ENCODE measurements at regions not wholly inside any gene's neighbourhood (a gene's known extent, or its start where the extent isn't known, plus 50 kb on each side); places are given as distances from the start of the nearest gene placed in this dataset.
A peak's percentile ranks its signal among the peaks of the same experiment; 100 is the strongest.

DNA sequence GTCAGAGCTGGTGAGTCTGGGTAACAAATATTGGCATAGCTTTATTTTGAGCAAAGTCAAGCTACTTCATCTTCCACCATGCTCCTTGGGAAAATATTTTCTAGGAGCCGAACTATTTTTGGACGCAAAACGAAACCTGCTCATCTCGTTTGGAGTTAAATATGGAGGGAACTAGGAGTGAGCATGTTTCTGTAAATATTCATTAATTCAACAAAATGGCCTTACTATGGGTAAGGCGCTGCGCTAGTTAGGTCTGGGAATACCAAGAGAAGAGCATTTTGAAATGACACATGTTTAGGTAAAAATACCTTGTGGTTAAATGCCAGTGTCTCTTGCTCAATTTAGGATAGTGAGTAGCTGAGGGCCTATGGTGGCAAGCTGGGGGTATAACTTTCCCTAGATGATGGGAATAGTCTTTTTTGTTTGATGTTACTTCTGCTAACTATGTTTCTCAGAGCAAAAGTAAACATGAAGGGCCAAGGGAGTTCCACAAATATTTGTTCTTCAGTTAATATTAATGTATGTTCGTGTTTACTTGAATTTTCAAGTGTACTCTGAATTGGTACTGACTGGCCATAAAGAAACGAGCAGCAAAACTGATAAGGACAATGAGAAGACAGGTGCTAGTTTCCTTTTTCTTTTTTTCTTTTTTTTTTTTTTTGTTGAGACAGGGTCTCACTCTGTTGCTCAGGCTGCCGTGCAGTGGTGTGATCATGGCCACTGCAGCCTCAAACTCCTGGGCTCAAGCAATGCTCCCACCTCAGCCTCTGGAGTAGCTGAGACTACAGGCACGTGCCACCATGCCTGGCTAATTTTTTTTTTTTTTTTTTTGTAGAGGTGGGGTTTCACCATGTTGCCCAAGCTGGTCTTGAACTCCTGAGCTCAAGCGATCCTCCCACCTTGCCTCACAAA is 77.7 kb downstream of the MAP1LC3B2 start:
- H3K4me3 ChIP-seq = no peak overlapping the region
- ATAC-seq = peak; percentile 24 to 81
- TF ChIP-seq, protein P1, sequence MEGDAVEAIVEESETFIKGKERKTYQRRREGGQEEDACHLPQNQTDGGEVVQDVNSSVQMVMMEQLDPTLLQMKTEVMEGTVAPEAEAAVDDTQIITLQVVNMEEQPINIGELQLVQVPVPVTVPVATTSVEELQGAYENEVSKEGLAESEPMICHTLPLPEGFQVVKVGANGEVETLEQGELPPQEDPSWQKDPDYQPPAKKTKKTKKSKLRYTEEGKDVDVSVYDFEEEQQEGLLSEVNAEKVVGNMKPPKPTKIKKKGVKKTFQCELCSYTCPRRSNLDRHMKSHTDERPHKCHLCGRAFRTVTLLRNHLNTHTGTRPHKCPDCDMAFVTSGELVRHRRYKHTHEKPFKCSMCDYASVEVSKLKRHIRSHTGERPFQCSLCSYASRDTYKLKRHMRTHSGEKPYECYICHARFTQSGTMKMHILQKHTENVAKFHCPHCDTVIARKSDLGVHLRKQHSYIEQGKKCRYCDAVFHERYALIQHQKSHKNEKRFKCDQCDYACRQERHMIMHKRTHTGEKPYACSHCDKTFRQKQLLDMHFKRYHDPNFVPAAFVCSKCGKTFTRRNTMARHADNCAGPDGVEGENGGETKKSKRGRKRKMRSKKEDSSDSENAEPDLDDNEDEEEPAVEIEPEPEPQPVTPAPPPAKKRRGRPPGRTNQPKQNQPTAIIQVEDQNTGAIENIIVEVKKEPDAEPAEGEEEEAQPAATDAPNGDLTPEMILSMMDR (IDR thresholded peaks at IDR 0.05) = no peak
- peaks cover 28% of the 10 kb centered on the region for H3K4me1 ChIP-seq
- no peaks in the 10 kb centered on the region for H3K9me3 ChIP-seq
- H3K27ac ChIP-seq = peak overlapping the region; percentile 44
- no peaks in the 10 kb centered on the region for H3K27me3 ChIP-seq (ENCODE audit: low read depth)
- no peak for DNase-seq
- H3K36me3 ChIP-seq = no peaks in the 10 kb centered on the region
- intact Hi-C loops (cut with DNase I) = no loop called here

- TF ChIP-seq, protein P1 (IDR thresholded peaks at IDR 0.05) = no peak
- no peaks in the 10 kb centered on the region for H3K36me3 ChIP-seq
- no peaks in the 10 kb centered on the region for H3K27me3 ChIP-seq (ENCODE audit: low read depth)
- peak overlapping the region; percentile 44 for H3K27ac ChIP-seq
- peaks cover 28% of the 10 kb centered on the region for H3K4me1 ChIP-seq
- ATAC-seq (peak; percentile 34 to 63), DNase-seq (no peak)
- intact Hi-C loops (cut with DNase I) = no loop called here
- H3K4me3 ChIP-seq = no peak overlapping the region
- H3K9me3 ChIP-seq = no peaks in the 10 kb centered on the region
These were observed 76.3 kb downstream of the MAP1LC3B2 start for GRCh38 chr12:116635487-116635886.

DNA sequence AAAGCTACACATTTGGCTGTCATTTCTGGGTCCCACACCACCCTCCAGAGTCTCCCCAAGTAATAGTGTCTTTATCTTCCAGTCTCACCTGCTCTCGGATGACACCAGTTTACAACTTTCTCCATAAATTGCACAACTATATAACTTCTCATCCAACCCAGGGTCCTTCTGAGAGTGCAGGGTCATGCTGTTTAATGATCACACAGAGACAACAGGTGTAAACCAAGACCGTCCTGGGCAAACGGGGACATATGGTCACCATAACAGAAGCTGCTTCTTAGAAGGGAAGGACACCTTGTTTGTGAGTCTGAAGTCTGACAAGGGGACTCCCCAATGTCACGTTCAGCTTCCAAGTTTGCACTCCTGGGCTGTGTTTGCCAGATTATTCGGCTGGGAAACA is 74.3 kb downstream of the MAP1LC3B2 start:
- H3K4me1 ChIP-seq = peaks cover 28% of the 10 kb centered on the region

GRCh38 chr12:116631619-116632018 is 72.4 kb downstream of the MAP1LC3B2 start:
- Histone ChIP-seq H3K4me1 (peaks cover 20% of the 10 kb centered on the region), H3K4me3 (no peak overlapping the region), H3K27me3 (ENCODE audit: low read depth) (no peaks in the 10 kb centered on the region), H3K36me3 (no peaks in the 10 kb centered on the region), H3K27ac (no peak overlapping the region), H3K9me3 (no peaks in the 10 kb centered on the region)
- no peak for ATAC-seq
- DNase-seq = no peak
- intact Hi-C loops (cut with DNase I) = no loop called here
- TF ChIP-seq, protein P1 (IDR thresholded peaks at IDR 0.05) = no peak

More for the DNA sequence above, 74.3 kb downstream of the MAP1LC3B2 start:
- Histone ChIP-seq H3K27ac (no peak overlapping the region), H3K36me3 (no peaks in the 10 kb centered on the region), H3K27me3 (ENCODE audit: low read depth) (no peaks in the 10 kb centered on the region), H3K4me3 (no peak overlapping the region), H3K9me3 (no peaks in the 10 kb centered on the region)
- TF ChIP-seq, protein P1 (IDR thresholded peaks at IDR 0.05) = no peak
- ATAC-seq = no peak
- no peak for DNase-seq
- intact Hi-C loops (cut with DNase I) = no loop called here

DNA sequence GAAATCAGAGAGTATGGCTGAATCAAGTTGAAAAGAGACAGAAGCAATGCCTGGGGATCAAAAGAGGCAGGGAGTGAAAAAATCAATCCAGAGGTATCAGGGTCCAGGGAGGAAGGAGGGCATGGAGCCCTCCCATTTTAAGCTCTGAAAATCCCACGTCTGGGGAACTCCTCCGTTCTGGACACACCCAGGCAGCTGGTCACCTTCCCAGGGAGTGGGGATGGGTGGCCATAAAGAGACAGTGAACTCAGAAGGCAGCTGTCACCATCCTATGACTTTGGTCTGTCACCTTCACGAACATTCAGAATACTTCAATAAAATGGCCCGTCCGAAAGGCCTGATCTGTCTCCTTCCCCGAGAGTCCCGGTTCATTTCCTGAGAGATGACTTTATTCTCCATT is 71.6 kb downstream of the MAP1LC3B2 start:
- intact Hi-C loops (cut with DNase I) = no loop called here
- Histone ChIP-seq H3K4me1 (peaks cover 11% of the 10 kb centered on the region), H3K36me3 (no peaks in the 10 kb centered on the region), H3K27me3 (ENCODE audit: low read depth) (no peaks in the 10 kb centered on the region), H3K4me3 (no peak overlapping the region), H3K27ac (no peak overlapping the region), H3K9me3 (no peaks in the 10 kb centered on the region)
- TF ChIP-seq, protein P1 (IDR thresholded peaks at IDR 0.05) = no peak
- DNase-seq = no peak
- no peak for ATAC-seq
